ENCODE measurements at regions not wholly inside any gene's neighbourhood (a gene's known extent, or its start where the extent isn't known, plus 50 kb on each side); places are given as distances from the start of the nearest gene placed in this dataset.

DNA sequence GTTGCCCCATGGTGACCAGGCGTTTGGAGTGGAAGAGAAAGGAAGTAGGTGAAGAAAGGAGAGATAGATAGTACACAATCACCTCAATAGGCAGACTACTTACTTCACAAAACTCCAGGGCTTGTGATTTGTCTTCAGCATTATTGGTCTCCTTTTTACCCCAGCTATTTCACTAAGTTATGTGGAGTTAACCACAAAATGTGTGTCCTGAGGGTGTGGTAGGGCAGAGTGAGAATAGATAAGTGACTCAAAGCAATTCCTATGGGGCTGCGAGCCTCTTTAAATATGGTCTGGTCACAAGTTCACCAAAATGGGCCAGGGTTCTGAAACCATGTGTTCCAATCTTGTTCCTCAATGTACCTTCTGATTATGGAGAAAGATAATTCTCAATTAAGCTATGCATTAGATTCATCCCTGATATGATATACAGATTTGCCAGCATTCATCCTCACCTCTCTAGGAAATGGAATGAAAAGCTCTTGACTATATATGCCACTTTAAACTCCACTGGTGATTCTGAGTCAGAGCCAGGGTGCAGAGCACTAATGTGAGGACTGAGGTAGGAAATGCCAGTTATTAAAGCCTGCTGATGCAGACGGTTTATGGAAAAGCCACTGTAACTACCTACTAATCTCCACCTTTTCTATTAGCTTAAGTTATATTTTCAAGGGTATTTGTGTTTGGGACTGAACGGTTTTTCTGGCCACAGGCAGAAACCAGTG is 310.6 kb upstream of the MANEA start:
- no peaks in the 10 kb centered on the region for H3K27me3 Mint-ChIP-seq (ENCODE audit: unreplicated experiment)
- TF ChIP-seq, protein P1, sequence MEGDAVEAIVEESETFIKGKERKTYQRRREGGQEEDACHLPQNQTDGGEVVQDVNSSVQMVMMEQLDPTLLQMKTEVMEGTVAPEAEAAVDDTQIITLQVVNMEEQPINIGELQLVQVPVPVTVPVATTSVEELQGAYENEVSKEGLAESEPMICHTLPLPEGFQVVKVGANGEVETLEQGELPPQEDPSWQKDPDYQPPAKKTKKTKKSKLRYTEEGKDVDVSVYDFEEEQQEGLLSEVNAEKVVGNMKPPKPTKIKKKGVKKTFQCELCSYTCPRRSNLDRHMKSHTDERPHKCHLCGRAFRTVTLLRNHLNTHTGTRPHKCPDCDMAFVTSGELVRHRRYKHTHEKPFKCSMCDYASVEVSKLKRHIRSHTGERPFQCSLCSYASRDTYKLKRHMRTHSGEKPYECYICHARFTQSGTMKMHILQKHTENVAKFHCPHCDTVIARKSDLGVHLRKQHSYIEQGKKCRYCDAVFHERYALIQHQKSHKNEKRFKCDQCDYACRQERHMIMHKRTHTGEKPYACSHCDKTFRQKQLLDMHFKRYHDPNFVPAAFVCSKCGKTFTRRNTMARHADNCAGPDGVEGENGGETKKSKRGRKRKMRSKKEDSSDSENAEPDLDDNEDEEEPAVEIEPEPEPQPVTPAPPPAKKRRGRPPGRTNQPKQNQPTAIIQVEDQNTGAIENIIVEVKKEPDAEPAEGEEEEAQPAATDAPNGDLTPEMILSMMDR (IDR thresholded peaks at IDR 0.05; ENCODE audit: unreplicated experiment): no peak
- CTCF ChIA-PET: no interaction called here
- peaks cover 6% of the 10 kb centered on the region for H3K4me1 Mint-ChIP-seq (ENCODE audit: low read depth, unreplicated experiment)
- BruUV-seq (replicated peaks): no TSS peak
- H3K27ac Mint-ChIP-seq (ENCODE audit: unreplicated experiment): no peak overlapping the region
- H3K9me3 Mint-ChIP-seq (ENCODE audit: low read depth, unreplicated experiment): no peaks in the 10 kb centered on the region
- H3K4me3 Mint-ChIP-seq (ENCODE audit: low read depth, unreplicated experiment): no peak overlapping the region
- intact Hi-C loops (cut with micrococcal nuclease; ENCODE audit: unreplicated experiment): no loop called here
- no peaks in the 10 kb centered on the region for H3K36me3 Mint-ChIP-seq (ENCODE audit: insufficient read depth, unreplicated experiment)
- no peak for DNase-seq

GRCh38 chr6:95274686-95275235 is 302.6 kb upstream of the MANEA start:
- DNase-seq: no peak
- BruUV-seq (replicated peaks): no TSS peak
- H3K4me1 Mint-ChIP-seq (ENCODE audit: low read depth, unreplicated experiment): no peaks in the 10 kb centered on the region
- no peaks in the 10 kb centered on the region for H3K27me3 Mint-ChIP-seq (ENCODE audit: unreplicated experiment)
- CTCF ChIA-PET: interaction anchor here (0.8 kb wide), 1 partner anchor 13 kb away, joined by 3 read pairs; no protein-coding TSS in a partner anchor
- no peak overlapping the region for H3K4me3 Mint-ChIP-seq (ENCODE audit: low read depth, unreplicated experiment)
- no peaks in the 10 kb centered on the region for H3K9me3 Mint-ChIP-seq (ENCODE audit: low read depth, unreplicated experiment)
- no peaks in the 10 kb centered on the region for H3K36me3 Mint-ChIP-seq (ENCODE audit: insufficient read depth, unreplicated experiment)
- TF ChIP-seq, protein P1 (IDR thresholded peaks at IDR 0.05; ENCODE audit: unreplicated experiment): no peak
- no peak overlapping the region for H3K27ac Mint-ChIP-seq (ENCODE audit: unreplicated experiment)
- intact Hi-C loops (cut with micrococcal nuclease; ENCODE audit: unreplicated experiment): no loop called here

GRCh38 chr6:95279616-95280015 is 297.7 kb upstream of the MANEA start:
- Mint-ChIP-seq H3K4me3 (ENCODE audit: low read depth, unreplicated experiment) (no peak overlapping the region), H3K27me3 (ENCODE audit: unreplicated experiment) (no peaks in the 10 kb centered on the region), H3K4me1 (ENCODE audit: low read depth, unreplicated experiment) (peaks cover 8% of the 10 kb centered on the region), H3K36me3 (ENCODE audit: insufficient read depth, unreplicated experiment) (no peaks in the 10 kb centered on the region), H3K9me3 (ENCODE audit: low read depth, unreplicated experiment) (no peaks in the 10 kb centered on the region), H3K27ac (ENCODE audit: unreplicated experiment) (no peak overlapping the region)
- BruUV-seq (replicated peaks): no TSS peak
- no peak for DNase-seq
- TF ChIP-seq, protein P1 (IDR thresholded peaks at IDR 0.05; ENCODE audit: unreplicated experiment): no peak
- CTCF ChIA-PET: no interaction called here
- intact Hi-C loops (cut with micrococcal nuclease; ENCODE audit: unreplicated experiment): loop anchor here (1.0 to 5.0 kb wide), 2 partner anchors 76 to 92 kb away; no protein-coding TSS in a partner anchor

DNA sequence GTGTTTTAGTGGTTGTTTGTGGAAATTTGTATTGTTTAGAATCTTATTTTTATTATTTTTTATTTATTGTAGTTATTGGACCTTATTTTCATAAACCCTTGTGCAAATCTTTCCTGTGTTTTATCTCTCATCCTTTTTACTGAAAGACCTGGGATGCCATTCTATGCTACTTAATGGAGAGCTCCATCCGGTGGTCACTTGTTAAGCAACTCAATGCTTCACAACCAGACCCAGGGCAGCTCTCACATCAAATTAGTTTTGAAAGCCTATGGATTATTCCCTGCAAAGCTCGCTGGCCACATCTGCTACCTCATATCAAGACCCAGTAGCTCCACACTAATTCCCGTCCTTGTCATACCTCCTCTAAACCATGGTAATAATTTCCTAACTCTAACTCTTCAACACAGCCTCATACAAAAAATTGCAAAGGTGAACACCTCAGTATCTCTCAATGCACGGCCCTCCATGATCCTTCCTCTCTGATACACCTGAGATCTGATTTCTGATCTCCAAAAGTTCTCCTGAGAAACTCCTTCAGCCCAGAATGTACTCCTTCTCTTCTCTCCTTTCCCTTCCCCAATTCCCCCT is 296.6 kb upstream of the MANEA start:
- Mint-ChIP-seq H3K27ac (ENCODE audit: unreplicated experiment) (no peak overlapping the region), H3K4me1 (ENCODE audit: low read depth, unreplicated experiment) (peaks cover 8% of the 10 kb centered on the region), H3K27me3 (ENCODE audit: unreplicated experiment) (no peaks in the 10 kb centered on the region), H3K4me3 (ENCODE audit: low read depth, unreplicated experiment) (no peak overlapping the region), H3K36me3 (ENCODE audit: insufficient read depth, unreplicated experiment) (no peaks in the 10 kb centered on the region), H3K9me3 (ENCODE audit: low read depth, unreplicated experiment) (no peaks in the 10 kb centered on the region)
- intact Hi-C loops (cut with micrococcal nuclease; ENCODE audit: unreplicated experiment): loop anchor here (1.0 to 5.0 kb wide), 2 partner anchors 77 to 93 kb away; no protein-coding TSS in a partner anchor
- peak; percentile 11 for DNase-seq
- CTCF ChIA-PET: interaction anchor here (0.6 to 1.4 kb wide), 3 partner anchors 77 to 190 kb away, joined by 3 to 6 read pairs (median 3); no protein-coding TSS in a partner anchor
- TF ChIP-seq, protein P1 (IDR thresholded peaks at IDR 0.05; ENCODE audit: unreplicated experiment): no peak
- BruUV-seq (replicated peaks): no TSS peak

Data from Calu3 (cell line).